Gastrocnemius medialis (tissue), 4 donors: ENCODE measurements at regions not wholly inside any gene's neighbourhood (a gene's known extent, or its start where the extent isn't known, plus 50 kb on each side); places are given as distances from the start of the nearest gene placed in this dataset.
"Not testable (repeated sequence)": the region's sequence is repeated elsewhere in the genome, so short reads cannot be mapped to it uniquely, and the experiment has no call there.

Experiments
- ATAC-seq, 2 donors: fragments of 150-250 bp; one replicate each; pipeline ENCODE4 v1.9.1; 2016
- DNase-seq, 2 donors: peaks; one replicate each; pipeline ENCODE4 v3.0.0-alpha.2; 2019
- H3K27ac ChIP-seq, 4 donors: fragments of 200-600 bp; sonication (generic); 1 replicate in 1 of 4; 2 replicates in 3 of 4; pipeline ENCODE4 v1.5.1; 2016 to 2018; ENCODE audit warnings: mild to moderate bottlenecking in 2 of 4, moderate library complexity in 1 of 4
- H3K27me3 ChIP-seq, 3 donors: fragments of 200-600 bp; sonication (generic) in 2 of 3; 1 replicate in 1 of 3; 2 replicates in 2 of 3; pipeline versions ENCODE4 v1.5.1 to v1.6.0; 2016 to 2019; ENCODE audit warnings: mild to moderate bottlenecking in 1 of 3, moderate library complexity in 1 of 3
- H3K36me3 ChIP-seq, 2 donors: fragments of 200-600 bp; sonication (generic) in 1 of 2; one replicate each; pipeline ENCODE4 v1.5.1; 2017 to 2018
- H3K4me1 ChIP-seq, 2 donors: fragments of 200-600 bp; sonication (generic) in 1 of 2; one replicate each; pipeline ENCODE4 v1.5.1; 2016 to 2017; ENCODE audit warnings: mild to moderate bottlenecking in 2 of 2
- H3K4me3 ChIP-seq, 4 donors: fragments of 200-600 bp; sonication (generic) in 3 of 4; 1 replicate in 1 of 4; 2 replicates in 3 of 4; pipeline ENCODE4 v1.5.1; 2016 to 2019; ENCODE audit warnings: mild to moderate bottlenecking in 2 of 4
- H3K9me3 ChIP-seq, 3 donors: fragments of 200-600 bp; sonication (generic) in 2 of 3; 1 replicate in 1 of 3; 2 replicates in 2 of 3; pipeline ENCODE4 v1.5.1; 2016 to 2019
- CTCF ChIP-seq, 5 experiments: fragments of 450-650 bp in 3 of 5; fragments of 200-600 bp in 2 of 5; sonication (generic) in 2 of 5; IDR thresholded peaks in 4 of 5; conservative IDR thresholded peaks in 1 of 5; 1 replicate in 4 of 5; 2 replicates in 1 of 5; pipeline ENCODE4 v1.5.1; 2016 to 2019; ENCODE audit warnings: antibody characterized with exemption in 5 of 5, mild to moderate bottlenecking in 3 of 5, moderate library complexity in 3 of 5
- POLR2A ChIP-seq, 2 donors: fragments of 450-650 bp; IDR thresholded peaks; one replicate each; pipeline ENCODE4 v1.6.1; 2017; ENCODE audit warnings: antibody characterized with exemption in 2 of 2, mild to moderate bottlenecking in 2 of 2, moderate library complexity in 2 of 2
- in situ Hi-C, 4 donors: fragments of 200-750 bp; cut with MboI; loops; one replicate each; pipeline versions ENCODE4 v1.15.0 to v1.8.0; 2017; ENCODE audit warnings: low sequenced_read_pairs in 4 of 4
- intact Hi-C: fragments of 100-400 bp; cut with DNase I; formaldehyde crosslinking; loops from one replicate; pipeline ENCODE4 v1.15.1; 2023; ENCODE audit warnings: low total_unique reads

- ATAC-seq (no peak), DNase-seq (no peak)
- no peaks in the 10 kb centered on the region for H3K27me3 ChIP-seq
- H3K9me3 ChIP-seq: no peaks in the 10 kb centered on the region
- H3K4me3 ChIP-seq: no peak overlapping the region
- no peak for TF ChIP-seq CTCF (IDR thresholded peaks at IDR 0.05 in 4 of 5, conservative IDR thresholded peaks at IDR 0.05 in 1 of 5)
- TF ChIP-seq POLR2A (IDR thresholded peaks at IDR 0.05): no peak
- intact Hi-C loops: no loop called here
- no peaks in the 10 kb centered on the region for H3K36me3 ChIP-seq
- in situ Hi-C loops: no loop called here
- H3K27ac ChIP-seq: no peak overlapping the region
- H3K4me1 ChIP-seq: no peaks in the 10 kb centered on the region
Observed at GRCh38 chr22:34620161-34620560, 445.8 kb upstream of the ISX start.

DNA sequence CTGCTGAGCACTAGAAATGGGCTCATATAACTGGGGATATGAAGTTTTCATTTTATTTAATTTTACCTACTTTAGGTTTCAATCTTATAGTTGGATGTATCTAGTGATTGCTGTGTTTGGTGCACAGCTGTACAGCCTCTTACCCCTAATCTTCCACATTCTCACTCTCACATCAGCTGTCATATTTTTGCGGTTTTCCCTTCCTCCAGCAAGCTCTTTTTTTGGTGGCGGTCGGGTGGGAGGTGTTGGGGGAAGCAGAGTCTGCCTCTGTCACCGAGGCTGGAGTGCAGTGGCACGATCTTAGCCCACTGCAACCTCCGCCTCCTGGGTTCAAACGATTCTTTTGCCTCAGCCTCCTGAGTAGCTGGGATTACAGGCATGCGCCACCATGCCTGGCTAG is 445.1 kb upstream of the ISX start:
- in situ Hi-C loops: no loop called here
- H3K36me3 ChIP-seq: no peaks in the 10 kb centered on the region
- no peaks in the 10 kb centered on the region for H3K27me3 ChIP-seq
- H3K4me3 ChIP-seq: no peak overlapping the region
- ATAC-seq: no peak
- DNase-seq: no peak
- H3K27ac ChIP-seq: no peak overlapping the region
- no peak for TF ChIP-seq POLR2A (IDR thresholded peaks at IDR 0.05)
- TF ChIP-seq CTCF (IDR thresholded peaks at IDR 0.05 in 4 of 5, conservative IDR thresholded peaks at IDR 0.05 in 1 of 5): no peak
- H3K4me1 ChIP-seq: no peaks in the 10 kb centered on the region
- intact Hi-C loops: no loop called here
- no peaks in the 10 kb centered on the region for H3K9me3 ChIP-seq

DNA sequence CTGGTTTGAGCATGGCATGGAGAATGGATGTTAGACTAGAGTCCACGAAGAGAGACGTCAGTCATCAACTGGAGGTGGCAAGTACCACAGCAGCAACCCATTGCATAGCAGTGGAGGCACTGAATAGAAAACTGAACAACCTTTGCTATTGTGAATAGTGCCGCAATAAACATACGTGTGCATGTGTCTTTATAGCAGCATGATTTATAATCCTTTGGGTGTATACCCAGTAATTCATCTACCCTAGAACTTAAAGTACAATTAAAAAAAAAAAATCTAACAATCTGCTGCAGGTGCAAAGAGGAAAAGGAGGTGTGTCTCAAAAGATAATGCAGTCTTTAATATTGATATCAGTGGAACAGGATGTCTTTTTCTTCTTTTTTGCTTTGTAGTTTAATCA is 443.4 kb upstream of the ISX start:
- no peaks in the 10 kb centered on the region for H3K9me3 ChIP-seq
- DNase-seq: no peak
- TF ChIP-seq CTCF (IDR thresholded peaks at IDR 0.05 in 4 of 5, conservative IDR thresholded peaks at IDR 0.05 in 1 of 5) (no peak), POLR2A (IDR thresholded peaks at IDR 0.05) (no peak)
- intact Hi-C loops (no loop called here), in situ Hi-C loops (no loop called here)
- no peaks in the 10 kb centered on the region for H3K4me1 ChIP-seq
- H3K27ac ChIP-seq: no peak overlapping the region
- H3K4me3 ChIP-seq: no peak overlapping the region
- H3K27me3 ChIP-seq: no peaks in the 10 kb centered on the region
- ATAC-seq: no peak
- H3K36me3 ChIP-seq: no peaks in the 10 kb centered on the region

DNA sequence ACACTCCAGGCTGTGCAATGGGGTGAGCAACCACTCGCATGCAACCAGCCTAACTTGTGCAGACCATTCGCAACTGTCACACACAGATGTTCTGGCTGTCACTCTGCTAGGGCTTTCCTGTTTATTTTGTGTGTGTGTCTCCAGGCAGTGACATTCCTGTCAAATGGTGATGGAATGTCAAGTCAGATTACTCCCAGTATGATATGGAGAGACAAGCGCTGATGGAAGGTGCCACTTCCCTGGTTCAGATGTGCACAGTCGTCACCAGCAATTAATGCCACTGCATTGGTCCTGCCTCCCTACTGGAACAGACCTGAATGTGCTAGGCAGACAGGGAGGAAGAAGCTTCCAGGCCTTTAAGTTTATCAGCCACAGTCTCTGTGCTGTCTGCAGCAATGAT is 442.4 kb upstream of the ISX start:
- no peaks in the 10 kb centered on the region for H3K27me3 ChIP-seq
- no peak overlapping the region for H3K4me3 ChIP-seq
- TF ChIP-seq CTCF (IDR thresholded peaks at IDR 0.05 in 4 of 5, conservative IDR thresholded peaks at IDR 0.05 in 1 of 5) (no peak), POLR2A (IDR thresholded peaks at IDR 0.05) (no peak)
- no peak overlapping the region for H3K27ac ChIP-seq
- DNase-seq: no peak
- in situ Hi-C loops (no loop called here), intact Hi-C loops (no loop called here)
- H3K4me1 ChIP-seq: no peaks in the 10 kb centered on the region
- H3K9me3 ChIP-seq: no peaks in the 10 kb centered on the region
- H3K36me3 ChIP-seq: no peaks in the 10 kb centered on the region
- ATAC-seq: no peak

DNA sequence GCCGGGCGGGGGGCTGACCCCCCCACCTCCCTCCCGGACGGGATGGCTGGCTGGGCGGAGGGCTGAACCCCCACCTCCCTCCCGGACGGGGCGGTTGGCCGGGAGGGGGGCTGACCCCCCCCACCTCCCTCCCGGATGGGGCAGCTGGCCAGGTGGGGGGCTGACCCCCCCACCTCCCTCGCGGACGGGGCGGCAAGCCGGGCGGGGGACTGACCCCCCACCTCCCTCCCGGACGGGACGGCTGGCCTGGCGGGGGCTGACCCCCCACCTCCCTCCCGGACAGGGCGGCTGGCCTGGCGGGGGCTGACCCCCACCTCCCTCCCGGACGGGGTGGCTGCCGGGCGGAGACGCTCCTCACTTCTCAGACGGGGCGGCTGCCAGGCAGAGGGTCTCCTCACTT is 440.1 kb upstream of the ISX start:
- DNase-seq, H3K36me3 ChIP-seq, H3K4me1 ChIP-seq, H3K9me3 ChIP-seq, H3K27me3 ChIP-seq, H3K4me3 ChIP-seq, H3K27ac ChIP-seq, in situ Hi-C loops, intact Hi-C loops, ATAC-seq: not testable (repeated sequence)
